ENCODE measurements at regions not wholly inside any gene's neighbourhood (a gene's known extent, or its start where the extent isn't known, plus 50 kb on each side); places are given as distances from the start of the nearest gene placed in this dataset.

DNA sequence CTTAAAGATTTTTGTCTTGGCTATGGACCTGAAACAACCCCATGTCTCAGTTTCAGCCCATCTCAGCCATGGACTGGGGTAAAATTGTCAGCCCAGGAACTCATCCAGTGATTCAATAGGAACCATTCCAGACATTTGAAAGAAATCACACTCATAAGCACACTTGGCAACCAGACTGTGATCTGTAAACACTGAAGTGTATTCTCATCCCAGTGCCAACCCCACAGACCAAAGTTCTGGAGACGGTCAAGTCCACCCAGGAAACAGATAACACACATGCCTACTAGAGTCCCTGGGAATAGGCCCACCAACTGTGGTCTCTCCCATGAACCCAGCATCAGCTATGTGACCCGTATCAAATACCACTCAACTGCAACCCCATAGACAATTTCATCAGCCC, 804.6 kb downstream of the TRHDE start:
- TF ChIP-seq, protein P1, sequence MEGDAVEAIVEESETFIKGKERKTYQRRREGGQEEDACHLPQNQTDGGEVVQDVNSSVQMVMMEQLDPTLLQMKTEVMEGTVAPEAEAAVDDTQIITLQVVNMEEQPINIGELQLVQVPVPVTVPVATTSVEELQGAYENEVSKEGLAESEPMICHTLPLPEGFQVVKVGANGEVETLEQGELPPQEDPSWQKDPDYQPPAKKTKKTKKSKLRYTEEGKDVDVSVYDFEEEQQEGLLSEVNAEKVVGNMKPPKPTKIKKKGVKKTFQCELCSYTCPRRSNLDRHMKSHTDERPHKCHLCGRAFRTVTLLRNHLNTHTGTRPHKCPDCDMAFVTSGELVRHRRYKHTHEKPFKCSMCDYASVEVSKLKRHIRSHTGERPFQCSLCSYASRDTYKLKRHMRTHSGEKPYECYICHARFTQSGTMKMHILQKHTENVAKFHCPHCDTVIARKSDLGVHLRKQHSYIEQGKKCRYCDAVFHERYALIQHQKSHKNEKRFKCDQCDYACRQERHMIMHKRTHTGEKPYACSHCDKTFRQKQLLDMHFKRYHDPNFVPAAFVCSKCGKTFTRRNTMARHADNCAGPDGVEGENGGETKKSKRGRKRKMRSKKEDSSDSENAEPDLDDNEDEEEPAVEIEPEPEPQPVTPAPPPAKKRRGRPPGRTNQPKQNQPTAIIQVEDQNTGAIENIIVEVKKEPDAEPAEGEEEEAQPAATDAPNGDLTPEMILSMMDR (optimal IDR thresholded peaks at IDR 0.05 in 1 of 3, IDR thresholded peaks at IDR 0.05 in 1 of 3, conservative IDR thresholded peaks at IDR 0.05 in 1 of 3; ENCODE audit: extremely low read depth in 1 of 3, insufficient read depth in 2 of 3, low read length in 3 of 3), result no peak
- no peak for TF ChIP-seq EZH2 (IDR thresholded peaks at IDR 0.05; ENCODE audit: low read length)

Data from keratinocyte (primary cell).